GM19328 (cell line): ENCODE measurements at regions not wholly inside any gene's neighbourhood (a gene's known extent, or its start where the extent isn't known, plus 50 kb on each side); places are given as distances from the start of the nearest gene placed in this dataset.
"Not testable (repeated sequence)": the region's sequence is repeated elsewhere in the genome, so short reads cannot be mapped to it uniquely, and the experiment has no call there.

ENCODE experiments used
- ATAC-seq: cut with Tn5 transposase; IDR thresholded peaks from one replicate; pipeline ENCODE4 v1.9.1; 2021; ENCODE audit warnings: mild to moderate bottlenecking, moderate library complexity; ENCODE audit not compliant: unreplicated experiment

DNA sequence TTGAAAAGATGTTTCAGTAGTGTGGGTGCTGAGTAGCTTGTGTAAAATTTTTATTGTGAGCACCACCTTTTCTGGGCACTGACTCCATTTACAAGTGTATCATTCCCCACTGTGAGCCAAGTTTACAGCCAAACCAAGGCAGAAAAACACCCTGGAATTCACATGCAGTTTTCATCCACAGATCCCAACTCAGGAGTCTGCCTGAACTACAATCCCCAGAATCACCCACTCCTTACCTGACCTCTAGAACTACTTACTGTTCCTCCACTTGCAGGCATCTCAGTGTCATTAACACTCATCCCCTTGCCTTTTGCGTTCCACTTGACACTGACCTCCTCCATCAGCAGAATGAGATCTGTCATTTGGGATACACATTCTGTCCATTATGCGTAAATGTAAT lies 2042.6 kb upstream of the CDH6 start:
- ATAC-seq = no peak

DNA sequence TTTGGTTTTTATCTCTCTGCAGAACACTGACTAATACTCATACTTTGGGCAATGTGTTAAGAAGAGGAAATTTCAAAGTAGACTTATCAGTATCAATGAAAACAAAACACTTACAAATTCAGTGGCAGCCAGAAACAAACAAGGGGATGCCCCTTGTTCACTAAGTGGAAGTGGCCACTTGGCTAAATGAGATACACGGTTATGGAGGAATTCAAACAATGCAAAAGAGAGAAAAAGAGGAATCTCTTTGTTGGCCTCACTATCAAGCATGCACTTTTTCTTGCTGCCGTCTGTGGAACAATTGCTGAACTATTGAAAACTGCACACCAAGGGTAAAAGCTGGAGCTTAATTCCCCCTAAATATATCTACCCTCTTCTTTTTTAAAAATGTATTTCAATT lies 2044.9 kb upstream of the CDH6 start:
- no peak for ATAC-seq

DNA sequence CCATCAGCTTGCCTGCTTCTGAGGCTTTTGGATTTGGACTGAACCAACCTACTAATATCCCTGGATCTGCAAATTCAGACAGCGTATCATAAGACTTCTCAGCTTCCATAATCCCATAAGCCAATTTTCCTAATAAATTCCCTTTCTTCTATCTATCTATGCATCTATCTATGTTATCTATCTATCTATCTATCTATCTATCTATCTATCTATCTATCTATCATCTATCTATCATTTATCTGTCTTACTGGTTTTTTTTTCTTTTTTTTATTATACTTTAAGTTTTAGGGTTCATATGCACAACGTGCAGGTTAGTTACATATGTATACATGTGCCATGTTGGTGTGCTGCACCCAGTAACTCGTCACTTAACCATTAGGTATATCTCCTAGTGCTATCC lies 2045.4 kb upstream of the CDH6 start:
- ATAC-seq = no peak

- ATAC-seq = no peak
These were observed 2050.2 kb upstream of the CDH6 start for GRCh38 chr5:29143266-29143665.

- ATAC-seq = no peak
These were observed 2059.1 kb upstream of the CDH6 start for GRCh38 chr5:29134418-29134817.

DNA sequence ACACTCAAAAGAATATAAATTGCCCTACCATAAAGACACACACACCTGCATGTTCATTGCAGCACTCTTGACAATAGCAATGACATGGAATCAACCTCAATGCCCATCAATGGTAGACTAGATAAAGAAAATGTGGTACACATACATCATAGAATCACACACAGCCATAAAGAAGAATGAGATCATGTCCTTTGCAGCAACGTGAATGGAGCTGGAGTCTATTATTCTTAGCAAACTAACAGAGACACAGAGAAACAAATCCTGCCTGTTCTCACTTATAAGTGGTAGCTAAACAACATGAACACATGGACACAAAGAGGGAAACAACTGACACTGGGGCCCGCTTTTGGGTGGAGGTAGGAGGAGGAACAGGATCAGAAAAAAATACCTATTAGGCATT lies 2062.2 kb upstream of the CDH6 start:
- ATAC-seq = no peak

GRCh38 chr5:29130786-29131185 lies 2062.7 kb upstream of the CDH6 start:
- no peak for ATAC-seq

- ATAC-seq = not testable (repeated sequence)
These were observed 2065.8 kb upstream of the CDH6 start for GRCh38 chr5:29127524-29128156.

DNA sequence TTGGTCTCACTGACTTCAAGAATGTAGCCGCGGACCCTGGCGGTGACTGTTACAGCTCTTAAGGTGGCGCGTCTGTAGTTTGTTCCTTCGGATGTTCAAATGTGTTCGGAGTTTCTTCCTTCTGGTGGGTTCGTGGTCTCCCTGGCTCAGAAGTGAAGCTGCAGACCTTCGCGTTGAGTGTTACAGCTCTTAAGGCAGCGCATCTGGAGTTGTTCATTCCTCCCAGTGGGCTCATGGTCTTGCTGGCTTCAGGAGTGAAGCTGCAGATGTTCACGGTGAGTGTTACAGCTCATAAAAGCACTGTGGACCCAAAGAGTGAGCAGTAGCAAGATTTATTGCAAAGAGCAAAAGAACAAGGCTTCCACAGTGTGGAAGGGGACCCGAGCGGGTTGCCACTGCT lies 2067.0 kb upstream of the CDH6 start:
- ATAC-seq = not testable (repeated sequence)

- ATAC-seq = no peak
These were observed 2071.2 kb upstream of the CDH6 start for GRCh38 chr5:29122306-29122705.

DNA sequence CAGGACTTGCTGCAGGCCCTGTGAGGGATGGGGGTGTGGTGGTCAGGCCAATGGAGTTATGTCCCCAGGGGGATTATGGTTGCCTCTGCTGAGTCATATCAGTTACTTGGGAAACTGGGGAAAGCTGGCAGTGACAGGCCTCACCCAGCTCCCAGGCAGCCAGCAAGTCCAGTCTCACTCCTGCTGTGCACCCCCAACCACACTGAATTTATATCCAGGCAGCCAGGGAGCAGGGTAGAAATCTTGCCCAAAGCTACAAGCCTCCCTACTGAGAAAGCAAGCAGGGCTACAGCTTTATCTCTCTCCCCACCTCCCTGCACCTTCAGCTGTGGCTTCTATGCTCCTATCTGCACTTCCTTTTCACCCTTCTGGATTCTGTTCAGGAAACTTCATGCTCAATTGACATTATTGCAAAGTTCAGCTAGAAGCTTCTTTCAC lies 2076.0 kb upstream of the CDH9 start:
- ATAC-seq = no peak

- no peak for ATAC-seq
These were observed 2075.1 kb upstream of the CDH9 start for GRCh38 chr5:29113516-29113915.

- ATAC-seq = no peak
These were observed 2061.2 kb upstream of the CDH9 start for GRCh38 chr5:29099585-29099984.

DNA sequence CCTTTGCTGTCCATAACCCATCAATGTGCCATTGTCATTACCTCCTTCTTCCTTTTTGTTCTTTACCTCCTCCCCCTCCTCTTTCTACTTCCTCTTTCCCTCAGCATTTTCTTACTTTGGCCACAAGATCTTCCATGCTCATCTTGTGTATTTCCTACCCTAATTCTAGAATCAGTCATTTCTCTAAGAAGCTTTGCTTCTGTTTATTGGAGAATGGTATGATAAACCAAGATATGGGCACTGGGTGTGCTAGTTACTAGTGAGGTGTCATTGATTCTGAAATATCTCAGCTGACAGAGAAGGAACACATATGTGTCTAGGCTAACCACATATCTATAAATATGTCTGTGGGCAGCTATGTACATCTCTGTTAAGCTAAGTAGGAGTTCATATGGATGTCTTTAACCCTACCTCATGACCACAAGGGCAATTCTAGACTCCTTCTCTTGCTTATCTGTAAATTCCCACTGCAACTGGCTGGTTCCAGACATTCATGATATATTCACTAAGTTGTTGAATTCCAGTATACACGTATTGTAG lies 2051.3 kb upstream of the CDH9 start:
- no peak for ATAC-seq

GRCh38 chr5:29085142-29085541 lies 2046.8 kb upstream of the CDH9 start:
- no peak for ATAC-seq

GRCh38 chr5:29079771-29080170 lies 2041.4 kb upstream of the CDH9 start:
- ATAC-seq = no peak

- no peak for ATAC-seq
These were observed 2039.1 kb upstream of the CDH9 start for GRCh38 chr5:29077451-29077850.

- no peak for ATAC-seq
These were observed 2030.7 kb upstream of the CDH9 start for GRCh38 chr5:29069104-29069402.

DNA sequence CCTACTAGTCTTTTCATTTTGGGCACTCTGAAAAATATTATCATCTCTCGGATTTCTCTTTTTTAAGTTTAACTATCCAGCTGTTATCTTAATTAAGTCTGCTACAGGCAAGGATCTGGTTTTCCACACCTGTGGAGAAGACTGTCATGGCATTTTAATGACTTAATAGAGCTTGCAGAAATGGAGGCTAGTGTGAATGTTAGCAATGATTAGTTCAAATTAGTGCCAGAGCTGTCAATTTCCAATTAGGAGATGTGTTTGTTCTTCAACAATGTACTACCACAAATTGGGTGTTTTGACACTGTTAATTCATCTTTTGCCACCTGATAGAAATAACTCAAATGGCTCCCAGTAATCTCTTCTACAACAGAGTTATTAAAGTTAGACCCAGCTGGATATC lies 2023.0 kb upstream of the CDH9 start:
- ATAC-seq = no peak

GRCh38 chr5:29054694-29055093 lies 2016.3 kb upstream of the CDH9 start:
- no peak for ATAC-seq

DNA sequence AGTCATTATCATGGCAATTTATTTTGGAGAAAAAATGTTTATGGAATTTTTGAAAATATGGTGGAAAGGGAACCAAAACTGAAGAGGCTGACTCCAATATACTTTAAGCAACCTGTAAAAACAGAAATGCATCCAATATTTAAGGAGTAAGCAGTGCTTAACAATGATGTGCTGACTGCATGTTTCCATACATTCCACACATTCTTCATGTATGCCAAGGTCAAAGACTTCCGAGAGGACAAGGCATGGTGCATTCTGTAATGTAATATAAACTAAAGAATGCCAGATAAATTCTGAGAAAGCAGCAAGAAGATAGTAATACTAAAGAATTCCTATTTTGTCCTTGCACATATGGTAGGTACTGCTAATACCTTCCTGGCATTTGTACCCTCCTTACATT lies 2015.9 kb upstream of the CDH9 start:
- ATAC-seq = no peak

DNA sequence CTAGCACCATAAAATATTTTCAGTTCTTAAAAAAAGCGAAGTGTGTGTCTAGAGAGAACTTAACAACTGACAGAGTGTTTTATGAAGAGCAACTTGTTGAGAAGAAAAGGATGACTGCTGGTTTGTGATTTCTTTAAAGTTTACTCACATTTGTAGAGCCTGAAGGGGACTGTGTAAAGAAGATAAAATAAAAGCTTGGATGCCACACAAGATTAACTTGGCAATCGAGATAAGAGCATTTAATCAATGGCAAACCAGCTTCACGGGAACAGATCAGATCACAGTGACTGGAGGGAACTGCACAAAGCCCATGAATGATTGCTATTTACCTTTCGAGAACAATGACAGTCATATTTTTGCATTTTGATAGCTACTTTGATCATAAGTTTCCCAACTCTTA lies 2013.1 kb upstream of the CDH9 start:
- ATAC-seq = no peak

DNA sequence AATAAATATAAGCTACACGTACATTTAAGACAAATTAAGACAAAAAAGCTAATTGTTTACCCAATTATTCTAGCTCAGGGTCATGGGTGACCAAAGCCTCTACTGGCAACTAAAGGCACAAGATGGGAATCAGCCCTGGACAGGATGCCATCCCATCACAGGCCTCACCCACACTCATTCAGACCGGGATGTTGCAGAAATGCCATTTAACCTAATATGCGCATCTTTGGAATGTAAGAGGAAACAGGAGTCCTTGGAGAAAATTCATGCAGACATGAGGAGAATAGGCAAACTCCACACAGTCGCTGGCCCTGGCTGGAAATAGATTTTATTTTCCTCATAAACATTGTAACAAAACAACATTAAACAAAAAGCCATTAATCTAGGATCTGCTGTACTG lies 2003.8 kb upstream of the CDH9 start:
- ATAC-seq = no peak
